NCI-H460 (cell line): ENCODE measurements at regions not wholly inside any gene's neighbourhood (a gene's known extent, or its start where the extent isn't known, plus 50 kb on each side); places are given as distances from the start of the nearest gene placed in this dataset.
"Not testable (repeated sequence)": the region's sequence is repeated elsewhere in the genome, so short reads cannot be mapped to it uniquely, and the experiment has no call there.

ENCODE experiments used
- DNase-seq: peaks from one replicate; pipeline ENCODE4 v3.0.0-alpha.2; 2016; ENCODE audit warnings: low read depth; ENCODE audit errors: extremely low read depth

GRCh38 chrY:7588176-7588575 lies 676.6 kb upstream of the AMELY start:
- not testable (repeated sequence) for DNase-seq

GRCh38 chrY:7562541-7562940 lies 651.0 kb upstream of the AMELY start:
- no peak for DNase-seq

GRCh38 chrY:7557675-7558074 lies 646.1 kb upstream of the AMELY start:
- no peak for DNase-seq

DNA sequence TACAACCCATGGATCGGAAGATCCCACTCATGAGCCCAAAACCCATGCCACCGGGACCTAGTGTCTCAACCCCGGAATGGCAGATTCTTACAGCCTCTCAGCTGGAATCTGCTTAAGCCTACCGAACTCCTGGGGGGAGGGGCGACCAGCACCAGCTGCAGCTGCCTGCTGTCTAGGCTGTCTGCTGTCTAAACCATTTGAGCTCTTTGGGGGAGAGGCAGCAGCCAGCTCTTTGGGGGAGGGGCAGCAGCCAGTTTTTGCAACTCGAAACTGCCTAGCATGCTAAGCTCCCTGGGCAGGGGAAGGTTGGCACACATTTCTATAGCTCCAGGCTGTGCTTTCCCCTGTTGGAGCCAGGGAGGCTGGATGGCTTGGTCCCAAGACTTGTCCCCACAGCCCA lies 643.5 kb upstream of the AMELY start:
- no peak for DNase-seq

- DNase-seq: no peak
These were observed 633.5 kb upstream of the AMELY start for GRCh38 chrY:7545060-7545459.

GRCh38 chrY:7544172-7544770 lies 632.7 kb upstream of the AMELY start:
- DNase-seq: no peak

DNA sequence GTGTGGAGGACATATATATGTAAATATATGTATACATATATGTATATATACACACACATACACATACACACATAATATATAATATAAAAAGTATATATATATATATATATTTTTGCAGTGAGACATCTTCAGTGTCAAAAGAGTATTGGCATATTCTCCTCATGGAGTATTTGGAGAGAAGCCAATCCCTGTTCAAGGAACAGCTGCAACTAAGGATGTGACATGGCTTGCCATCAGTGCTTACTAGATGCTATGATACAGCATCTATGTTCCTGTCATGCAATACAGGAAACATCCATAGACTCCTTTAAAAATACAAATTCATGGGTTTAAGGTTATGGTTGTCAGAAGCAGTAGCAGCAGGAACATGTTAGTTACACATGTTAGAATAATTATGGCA lies 632.0 kb upstream of the AMELY start:
- no peak for DNase-seq

- DNase-seq: no peak
These were observed 630.8 kb upstream of the AMELY start for GRCh38 chrY:7542256-7542858.

- DNase-seq: no peak
These were observed 617.8 kb upstream of the AMELY start for GRCh38 chrY:7529396-7529795.

GRCh38 chrY:7527568-7527967 lies 616.0 kb upstream of the AMELY start:
- DNase-seq: not testable (repeated sequence)

DNA sequence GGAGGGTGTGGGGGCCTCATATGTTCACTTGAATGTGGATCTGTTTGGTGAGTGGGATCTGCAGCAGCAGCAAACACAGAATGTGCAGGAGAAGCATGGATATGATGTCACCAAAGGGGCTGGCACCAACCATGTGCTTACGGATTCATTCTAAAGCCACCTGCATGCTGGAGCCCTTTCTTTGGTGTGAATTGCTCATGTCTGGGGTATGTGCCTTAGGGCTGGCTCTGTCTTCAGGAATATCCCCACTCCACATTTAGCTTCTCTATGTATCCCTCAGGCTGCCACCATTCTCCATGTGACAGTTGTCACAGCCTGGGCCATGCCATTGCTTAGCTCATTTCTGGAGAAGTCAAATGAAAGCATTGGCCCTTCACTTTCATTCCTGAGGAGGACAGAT lies 606.8 kb upstream of the AMELY start:
- no peak for DNase-seq

- no peak for DNase-seq
These were observed 604.7 kb upstream of the AMELY start for GRCh38 chrY:7516268-7516667.

GRCh38 chrY:7515812-7516211 lies 604.3 kb upstream of the AMELY start:
- no peak for DNase-seq

- DNase-seq: no peak
These were observed 591.3 kb upstream of the AMELY start for GRCh38 chrY:7502896-7503295.

- no peak for DNase-seq
These were observed 589.7 kb upstream of the AMELY start for GRCh38 chrY:7501236-7501635.

DNA sequence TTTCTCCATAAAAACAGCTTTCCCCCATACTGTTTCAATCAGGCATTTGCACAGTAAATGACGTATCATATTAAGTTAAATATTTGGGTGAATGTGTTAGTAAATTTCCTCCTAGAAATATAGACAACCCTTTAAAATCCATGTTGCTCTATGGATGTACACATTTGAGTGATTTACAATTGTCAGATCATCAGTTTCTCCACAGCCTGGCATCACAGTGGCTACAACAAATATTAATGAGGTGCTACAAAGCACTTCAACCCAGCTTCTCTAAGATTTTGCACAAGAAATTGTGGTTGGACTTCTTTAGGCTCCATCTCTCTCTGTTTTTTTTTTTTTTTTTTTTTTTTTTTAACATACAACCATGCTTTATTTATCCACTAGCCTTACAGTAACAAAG lies 584.4 kb upstream of the AMELY start:
- DNase-seq: no peak

DNA sequence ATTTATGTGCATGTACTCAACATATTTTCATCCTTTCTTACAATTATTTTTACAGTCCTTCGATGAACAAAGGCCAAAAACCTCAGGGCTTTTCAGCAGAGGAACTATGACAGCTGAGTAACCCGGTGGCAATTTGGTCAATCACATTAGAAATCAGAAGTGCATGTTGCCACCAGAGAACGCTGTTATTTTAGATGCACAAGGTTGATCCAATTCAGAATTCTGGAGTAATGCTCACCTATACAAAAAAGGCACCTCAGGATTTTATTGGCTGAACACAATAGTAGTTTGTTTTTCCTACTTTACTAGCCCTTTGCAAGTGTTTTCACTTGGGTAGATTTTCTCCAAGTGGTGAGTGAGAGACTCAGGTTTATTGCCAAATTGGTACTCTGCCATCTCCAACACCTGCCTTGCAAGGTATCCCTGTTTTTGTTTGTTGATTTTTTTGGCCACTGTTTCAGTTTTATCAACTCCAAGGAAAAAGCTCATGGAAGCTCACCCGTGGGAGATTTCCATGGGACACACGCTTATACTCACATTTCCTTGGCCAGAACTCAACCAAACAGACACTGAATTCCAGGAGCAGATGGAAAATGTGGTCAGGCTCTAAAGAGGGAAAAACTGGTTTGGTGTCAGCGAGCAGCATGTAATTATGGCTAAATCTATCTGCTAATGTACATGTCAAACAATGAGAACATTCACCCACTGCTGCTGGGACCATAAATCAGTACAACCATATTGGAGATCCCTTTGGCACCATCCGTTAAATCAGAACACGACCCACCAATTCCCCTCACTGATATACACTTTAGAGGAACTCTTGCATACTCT lies 573.1 kb upstream of the AMELY start:
- not testable (repeated sequence) for DNase-seq

DNA sequence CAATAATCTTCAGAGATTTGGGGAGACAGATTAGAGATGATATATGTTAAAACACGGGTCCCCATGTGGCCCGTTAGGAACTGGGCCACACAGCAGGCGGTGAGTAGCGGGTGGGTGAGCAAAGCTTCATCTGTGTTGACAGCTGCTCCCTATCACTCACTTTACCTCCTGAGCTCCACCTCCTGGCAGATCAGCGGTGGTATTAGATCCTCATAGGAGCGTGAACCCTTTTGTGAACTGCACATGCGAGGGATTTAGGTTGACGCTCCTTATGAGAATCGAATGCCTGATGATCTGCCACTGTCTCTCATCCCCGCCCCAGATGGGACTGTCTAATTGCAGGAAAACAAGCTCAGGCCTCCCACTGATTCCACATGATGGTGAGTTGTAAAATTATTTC lies 560.4 kb upstream of the AMELY start:
- no peak for DNase-seq

- DNase-seq: no peak
These were observed 558.5 kb upstream of the AMELY start for GRCh38 chrY:7470037-7470436.

DNA sequence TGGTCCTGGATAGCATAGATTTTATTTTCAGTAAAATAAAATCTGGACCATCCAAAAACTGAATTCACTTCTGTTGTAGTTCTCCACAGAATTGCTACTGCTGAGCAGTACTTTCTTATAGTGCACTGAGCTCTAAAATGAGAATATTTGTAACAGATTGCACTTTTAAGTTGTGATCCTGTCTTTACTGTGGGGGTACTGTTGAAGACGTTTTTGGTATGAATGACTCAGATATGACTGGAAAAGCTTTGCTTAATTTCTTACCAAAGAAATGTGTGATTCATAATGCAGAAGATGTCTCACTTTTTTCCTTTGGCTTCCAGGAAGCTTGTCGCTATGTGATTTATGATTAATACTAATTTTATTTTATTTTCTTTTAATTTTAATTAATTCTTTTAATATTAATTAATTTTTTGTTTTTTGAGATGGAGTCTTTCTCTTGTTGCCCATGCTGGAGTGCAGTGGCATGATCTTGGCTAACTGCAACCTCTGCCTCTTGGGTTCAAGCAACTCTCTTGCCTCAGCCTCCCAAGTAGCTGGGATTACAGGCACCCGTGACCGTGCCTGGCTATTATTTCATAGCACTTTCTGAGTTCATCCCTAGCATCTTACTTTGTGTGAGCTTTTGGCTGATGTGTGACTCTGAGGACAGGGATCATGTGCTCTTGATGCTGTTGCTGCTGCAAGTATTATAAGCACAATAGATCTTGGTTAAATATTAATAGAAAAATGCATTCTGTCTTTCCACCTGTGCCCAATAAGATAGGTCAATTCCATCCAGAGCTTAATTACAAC lies 557.6 kb upstream of the AMELY start:
- DNase-seq: no peak

DNA sequence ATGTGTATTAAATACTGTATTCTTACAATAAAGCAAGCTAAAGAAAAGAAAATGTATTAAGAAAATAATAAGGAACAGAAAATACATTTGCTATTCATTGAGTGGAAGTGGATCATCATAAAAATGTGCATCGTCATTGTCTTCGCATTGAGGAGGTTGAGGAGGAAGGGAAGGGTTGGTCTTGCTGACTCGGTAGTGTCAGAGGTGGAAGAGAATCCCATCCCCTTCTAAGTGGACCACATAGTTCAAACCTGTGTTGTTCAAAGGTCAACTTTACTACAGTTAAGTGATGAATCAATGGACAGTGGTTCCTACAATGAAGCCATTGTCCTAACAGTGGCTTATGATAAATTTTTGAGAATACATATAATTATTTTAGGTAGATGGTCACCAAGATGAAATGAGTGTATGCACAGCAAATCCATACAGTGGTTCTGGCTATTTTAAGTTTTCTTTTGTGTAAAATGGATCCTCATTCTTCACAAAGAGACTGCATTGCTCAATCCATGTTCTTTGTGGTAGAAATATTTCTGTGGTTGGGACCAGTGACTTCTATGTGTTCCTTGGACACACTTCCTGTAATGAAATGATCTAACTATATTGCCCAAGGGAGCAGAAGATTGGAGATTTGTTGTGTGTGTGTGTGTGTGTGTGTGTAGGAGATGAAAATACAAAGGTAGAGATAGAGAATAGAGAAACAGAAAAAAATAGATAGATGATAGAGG lies 556.4 kb upstream of the AMELY start:
- DNase-seq: no peak
